HG03064 (cell line): ENCODE measurements at regions not wholly inside any gene's neighbourhood (a gene's known extent, or its start where the extent isn't known, plus 50 kb on each side); places are given as distances from the start of the nearest gene placed in this dataset.
"Not testable (repeated sequence)": the region's sequence is repeated elsewhere in the genome, so short reads cannot be mapped to it uniquely, and the experiment has no call there.

Experiments used
- ATAC-seq: cut with Tn5 transposase; IDR thresholded peaks from one replicate; pipeline ENCODE4 v1.9.1; 2021; ENCODE audit warnings: low read depth; ENCODE audit not compliant: unreplicated experiment

GRCh38 chr12:79993106-79993862, 58.4 kb upstream of the PPP1R12A start:
- no peak for ATAC-seq

DNA sequence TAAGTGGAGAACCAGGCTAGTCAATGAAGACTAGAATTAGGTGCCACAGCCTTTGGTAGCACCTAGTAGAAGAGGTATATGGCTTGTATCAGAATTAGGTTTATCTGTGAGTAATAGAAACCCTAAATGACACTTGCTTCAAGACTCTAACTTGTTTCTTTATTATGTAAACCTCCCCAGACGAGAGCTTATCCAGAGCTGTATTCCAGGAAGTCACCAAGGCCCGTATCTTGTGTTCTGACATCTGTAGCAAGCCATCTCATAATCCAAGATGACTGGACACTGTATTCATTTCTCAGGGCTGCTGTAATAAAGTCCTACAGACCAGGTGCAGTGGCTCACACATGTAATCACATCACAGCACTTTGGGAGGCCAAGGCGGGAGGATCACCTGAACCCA, 56.7 kb upstream of the PPP1R12A start:
- ATAC-seq: no peak

- ATAC-seq: not testable (repeated sequence)
Measured at GRCh38 chr12:79990509-79991338, 55.8 kb upstream of the PPP1R12A start.

GRCh38 chr12:79988368-79988767, 53.5 kb upstream of the PPP1R12A start:
- ATAC-seq: no peak

- ATAC-seq: no peak
Measured at GRCh38 chr12:79987731-79988130, 52.8 kb upstream of the PPP1R12A start.
